Osteoblast (primary cell): ENCODE measurements at regions not wholly inside any gene's neighbourhood (a gene's known extent, or its start where the extent isn't known, plus 50 kb on each side); places are given as distances from the start of the nearest gene placed in this dataset.

Experiments
- DNase-seq: peaks from one replicate; pipeline ENCODE4 v3.0.0; 2011; ENCODE audit warnings: low spot score, mixed read lengths; ENCODE audit not compliant: insufficient read length; ENCODE audit errors: missing footprints
- H2AFZ ChIP-seq: 2 replicates; pipeline ENCODE4 v1.6.0; 2011; ENCODE audit warnings: mild to moderate bottlenecking, low read length
- H3K27ac ChIP-seq: 2 replicates; pipeline ENCODE4 v1.5.1; 2011; ENCODE audit warnings: mild to moderate bottlenecking, low read depth, low read length, moderate library complexity
- H3K27me3 ChIP-seq: 2 replicates; pipeline ENCODE4 v1.6.0; 2012; ENCODE audit warnings: mild to moderate bottlenecking, control low read depth, inconsistent platforms, low read length, moderate library complexity; ENCODE audit not compliant: insufficient read depth
- H3K36me3 ChIP-seq: 2 replicates; pipeline ENCODE4 v1.5.1; 2011; ENCODE audit warnings: mild to moderate bottlenecking, low read length, control low read depth, moderate library complexity; ENCODE audit not compliant: insufficient read depth
- H3K4me1 ChIP-seq: 2 replicates; pipeline ENCODE4 v1.5.1; 2011; ENCODE audit warnings: mild to moderate bottlenecking, low read length, control low read depth, moderate library complexity; ENCODE audit not compliant: insufficient read depth
- H3K4me2 ChIP-seq: 2 replicates; pipeline ENCODE4 v1.6.0; 2011; ENCODE audit warnings: mild to moderate bottlenecking, low read length; ENCODE audit not compliant: insufficient read depth
- H3K4me3 ChIP-seq: fragments of 200-600 bp; sonication (generic); 3 replicates; pipeline ENCODE4 v1.5.1; 2012; ENCODE audit warnings: mild to moderate bottlenecking, low read length, inconsistent platforms; ENCODE audit not compliant: insufficient read depth
- H3K79me2 ChIP-seq: 2 replicates; pipeline ENCODE4 v1.6.0; 2012; ENCODE audit warnings: mild to moderate bottlenecking, low read length, control low read depth, inconsistent platforms; ENCODE audit not compliant: insufficient read depth
- H3K9me3 ChIP-seq: 2 replicates; pipeline ENCODE4 v1.5.1; 2011; ENCODE audit warnings: low read depth, low read length, control low read depth
- H4K20me1 ChIP-seq: 2 replicates; pipeline ENCODE4 v1.6.0; 2012; ENCODE audit warnings: mild to moderate bottlenecking, low read length, control low read depth; ENCODE audit not compliant: insufficient read depth
- TF ChIP-seq, protein P1 (sequence below): IDR thresholded peaks from 2 replicates; pipeline ENCODE4 v1.5.1; 2011; ENCODE audit warnings: mild to moderate bottlenecking, low read depth, low read length, moderate library complexity; ENCODE audit errors: extremely low read depth

DNA sequence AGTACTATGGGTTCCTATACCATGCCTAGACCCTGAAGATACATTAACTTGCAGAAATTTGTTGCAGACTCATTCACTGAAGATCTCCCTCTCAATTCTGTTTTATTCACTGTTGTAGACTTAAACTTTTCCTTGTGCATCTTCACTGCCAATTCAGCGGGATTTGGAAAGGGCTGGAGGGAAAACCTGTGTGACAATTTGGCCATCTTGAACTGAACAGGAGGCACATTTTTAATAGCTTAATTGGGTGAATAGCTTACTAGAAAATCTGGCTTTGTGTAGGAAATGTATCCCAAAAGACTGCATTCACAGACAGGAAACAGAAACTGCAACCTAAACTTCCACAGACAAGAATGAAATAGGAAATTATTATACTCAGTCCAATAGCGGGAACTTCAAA is 512.3 kb downstream of the XIRP2 start:
- TF ChIP-seq, protein P1, sequence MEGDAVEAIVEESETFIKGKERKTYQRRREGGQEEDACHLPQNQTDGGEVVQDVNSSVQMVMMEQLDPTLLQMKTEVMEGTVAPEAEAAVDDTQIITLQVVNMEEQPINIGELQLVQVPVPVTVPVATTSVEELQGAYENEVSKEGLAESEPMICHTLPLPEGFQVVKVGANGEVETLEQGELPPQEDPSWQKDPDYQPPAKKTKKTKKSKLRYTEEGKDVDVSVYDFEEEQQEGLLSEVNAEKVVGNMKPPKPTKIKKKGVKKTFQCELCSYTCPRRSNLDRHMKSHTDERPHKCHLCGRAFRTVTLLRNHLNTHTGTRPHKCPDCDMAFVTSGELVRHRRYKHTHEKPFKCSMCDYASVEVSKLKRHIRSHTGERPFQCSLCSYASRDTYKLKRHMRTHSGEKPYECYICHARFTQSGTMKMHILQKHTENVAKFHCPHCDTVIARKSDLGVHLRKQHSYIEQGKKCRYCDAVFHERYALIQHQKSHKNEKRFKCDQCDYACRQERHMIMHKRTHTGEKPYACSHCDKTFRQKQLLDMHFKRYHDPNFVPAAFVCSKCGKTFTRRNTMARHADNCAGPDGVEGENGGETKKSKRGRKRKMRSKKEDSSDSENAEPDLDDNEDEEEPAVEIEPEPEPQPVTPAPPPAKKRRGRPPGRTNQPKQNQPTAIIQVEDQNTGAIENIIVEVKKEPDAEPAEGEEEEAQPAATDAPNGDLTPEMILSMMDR: no peak

DNA sequence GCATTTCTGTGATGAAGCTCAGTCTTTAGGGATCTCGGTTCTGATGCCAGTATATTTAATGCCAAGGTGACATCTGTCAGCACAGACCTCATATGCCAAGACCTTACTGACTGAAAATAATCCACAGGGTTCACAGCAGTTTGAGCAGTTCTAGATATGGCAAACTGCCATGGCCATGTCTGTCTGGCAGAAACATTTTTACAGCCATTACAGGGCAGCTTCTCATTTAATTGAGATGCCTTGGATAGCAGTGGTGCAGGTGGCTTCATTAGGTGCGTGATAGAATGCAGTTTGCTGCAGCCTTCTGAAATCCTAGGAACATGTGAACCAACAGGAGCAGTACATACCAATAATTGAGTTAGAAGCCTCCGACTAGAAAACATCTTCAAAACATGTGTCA is 510.6 kb downstream of the XIRP2 start:
- H3K4me3 ChIP-seq: no peak overlapping the region
- TF ChIP-seq, protein P1: no peak
- H3K9me3 ChIP-seq: no peaks in the 10 kb centered on the region
- no peaks in the 10 kb centered on the region for H3K4me1 ChIP-seq
- H3K36me3 ChIP-seq: no peaks in the 10 kb centered on the region
- no peaks in the 10 kb centered on the region for H3K27me3 ChIP-seq
- no peak overlapping the region for H3K4me2 ChIP-seq
- H3K79me2 ChIP-seq: no peaks in the 10 kb centered on the region
- no peak for DNase-seq
- H3K27ac ChIP-seq: no peak overlapping the region
- H2AFZ ChIP-seq: no peak overlapping the region
- H4K20me1 ChIP-seq: no peaks in the 10 kb centered on the region

More for the DNA sequence above, 512.3 kb downstream of the XIRP2 start:
- H3K79me2 ChIP-seq: no peaks in the 10 kb centered on the region
- no peak overlapping the region for H2AFZ ChIP-seq
- no peaks in the 10 kb centered on the region for H3K36me3 ChIP-seq
- H4K20me1 ChIP-seq: no peaks in the 10 kb centered on the region
- no peak overlapping the region for H3K4me2 ChIP-seq
- no peak for DNase-seq
- no peaks in the 10 kb centered on the region for H3K9me3 ChIP-seq
- no peak overlapping the region for H3K4me3 ChIP-seq
- no peak overlapping the region for H3K27ac ChIP-seq
- no peaks in the 10 kb centered on the region for H3K4me1 ChIP-seq
- no peaks in the 10 kb centered on the region for H3K27me3 ChIP-seq

DNA sequence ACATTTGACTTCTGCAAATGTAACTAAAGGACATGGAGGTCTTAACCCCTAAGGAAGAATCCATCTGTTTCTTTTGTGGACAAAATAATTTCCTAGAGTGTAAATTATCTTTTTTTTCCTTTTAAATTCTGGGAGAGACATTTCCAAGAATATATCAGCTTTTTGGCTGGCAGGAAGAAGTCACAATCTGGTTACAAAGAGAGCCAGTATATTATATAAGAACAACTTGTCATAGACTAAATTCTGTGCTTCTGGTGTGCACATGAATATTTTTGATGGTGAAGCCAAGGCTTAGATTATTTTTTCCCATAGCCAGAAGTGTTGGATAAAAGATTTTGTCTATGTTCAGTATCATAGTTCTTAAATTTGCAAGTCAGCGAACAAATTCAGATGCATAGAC is 500.6 kb downstream of the XIRP2 start:
- Histone ChIP-seq H2AFZ (no peak overlapping the region), H3K4me1 (no peaks in the 10 kb centered on the region), H3K4me3 (no peak overlapping the region), H3K79me2 (no peaks in the 10 kb centered on the region), H3K4me2 (no peak overlapping the region), H3K27ac (no peak overlapping the region), H4K20me1 (no peaks in the 10 kb centered on the region), H3K9me3 (no peaks in the 10 kb centered on the region), H3K27me3 (no peaks in the 10 kb centered on the region), H3K36me3 (no peaks in the 10 kb centered on the region)
- no peak for DNase-seq
- TF ChIP-seq, protein P1: no peak

DNA sequence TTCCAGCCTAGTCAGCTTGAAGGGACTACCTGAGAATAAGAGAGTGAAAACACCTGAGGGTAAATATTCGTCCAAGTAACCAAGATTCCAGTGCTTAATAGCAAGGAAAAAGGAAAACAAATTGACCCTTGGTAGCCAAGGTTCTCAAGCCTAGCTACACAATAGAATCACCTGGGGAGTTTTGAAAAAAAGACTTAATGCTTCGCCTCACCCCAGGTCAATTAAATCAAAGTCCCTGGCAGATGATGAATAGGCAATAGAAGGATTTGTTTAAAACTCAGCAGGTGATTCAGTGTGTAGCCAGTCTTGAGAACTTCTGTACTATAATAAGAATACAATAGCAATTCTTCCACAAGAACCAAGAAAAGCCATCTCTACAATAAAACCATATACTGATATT is 500.2 kb downstream of the XIRP2 start:
- Histone ChIP-seq H3K36me3 (no peaks in the 10 kb centered on the region), H3K79me2 (no peaks in the 10 kb centered on the region), H3K9me3 (no peaks in the 10 kb centered on the region), H3K27ac (no peak overlapping the region), H3K27me3 (no peaks in the 10 kb centered on the region), H3K4me3 (no peak overlapping the region), H4K20me1 (no peaks in the 10 kb centered on the region), H2AFZ (no peak overlapping the region), H3K4me1 (no peaks in the 10 kb centered on the region), H3K4me2 (no peak overlapping the region)
- no peak for DNase-seq
- TF ChIP-seq, protein P1: no peak
